GM18508 (cell line): ENCODE measurements at regions not wholly inside any gene's neighbourhood (a gene's known extent, or its start where the extent isn't known, plus 50 kb on each side); places are given as distances from the start of the nearest gene placed in this dataset.

Source experiments
- ATAC-seq: cut with Tn5 transposase; IDR thresholded peaks from one replicate; pipeline ENCODE4 v1.9.1; 2021; ENCODE audit warnings: moderate number of reproducible peaks; ENCODE audit not compliant: insufficient read depth, unreplicated experiment

- ATAC-seq, result no peak
Observed at GRCh38 chr3:178270838-178271237, 265.4 kb upstream of the KCNMB2 start.

GRCh38 chr3:178271740-178272387 is 264.4 kb upstream of the KCNMB2 start:
- no peak for ATAC-seq

DNA sequence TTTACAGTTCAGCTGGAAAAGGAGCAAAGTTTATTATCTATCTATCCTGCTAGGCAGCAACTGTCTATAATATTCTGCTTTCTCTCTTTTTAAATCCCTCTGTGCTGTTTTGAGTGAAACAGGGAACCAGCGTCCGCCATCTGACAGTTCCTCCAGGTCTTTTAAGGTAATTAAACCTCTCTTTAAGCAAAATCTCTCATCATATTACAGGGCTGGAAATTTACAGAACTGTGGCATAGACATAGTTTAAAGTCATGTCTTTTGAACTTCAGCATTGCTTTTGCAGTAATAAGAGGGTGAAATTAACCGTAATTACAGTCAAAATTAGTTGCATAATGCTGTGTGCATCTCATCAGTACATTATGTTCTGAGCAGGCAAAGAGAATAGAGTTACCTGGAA is 263.4 kb upstream of the KCNMB2 start:
- ATAC-seq, result no peak

GRCh38 chr3:178274711-178275110 is 261.5 kb upstream of the KCNMB2 start:
- no peak for ATAC-seq

GRCh38 chr3:178275311-178275710 is 260.9 kb upstream of the KCNMB2 start:
- ATAC-seq, result no peak

GRCh38 chr3:178275793-178276192 is 260.4 kb upstream of the KCNMB2 start:
- no peak for ATAC-seq

GRCh38 chr3:178277605-178278004 is 258.6 kb upstream of the KCNMB2 start:
- no peak for ATAC-seq

DNA sequence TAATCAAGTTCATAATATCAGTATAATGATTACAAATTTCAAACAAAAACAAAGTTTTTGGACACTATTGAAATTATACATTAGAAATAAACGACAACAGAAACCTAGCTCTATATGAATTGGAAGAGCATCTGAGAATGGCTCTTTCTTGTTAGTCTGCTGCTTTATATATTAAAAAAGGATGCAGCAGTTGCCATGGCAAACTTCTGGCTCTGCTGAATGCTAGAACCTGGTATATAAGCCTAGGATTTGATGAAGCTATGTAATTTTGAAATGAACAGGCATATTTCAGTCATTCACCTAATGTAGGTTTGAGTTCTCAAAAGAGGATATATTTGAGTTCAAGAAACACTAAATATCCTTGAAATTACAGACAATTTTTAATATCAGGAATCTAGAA is 252.7 kb upstream of the KCNMB2 start:
- no peak for ATAC-seq

GRCh38 chr3:178284181-178284580 is 252.1 kb upstream of the KCNMB2 start:
- no peak for ATAC-seq

DNA sequence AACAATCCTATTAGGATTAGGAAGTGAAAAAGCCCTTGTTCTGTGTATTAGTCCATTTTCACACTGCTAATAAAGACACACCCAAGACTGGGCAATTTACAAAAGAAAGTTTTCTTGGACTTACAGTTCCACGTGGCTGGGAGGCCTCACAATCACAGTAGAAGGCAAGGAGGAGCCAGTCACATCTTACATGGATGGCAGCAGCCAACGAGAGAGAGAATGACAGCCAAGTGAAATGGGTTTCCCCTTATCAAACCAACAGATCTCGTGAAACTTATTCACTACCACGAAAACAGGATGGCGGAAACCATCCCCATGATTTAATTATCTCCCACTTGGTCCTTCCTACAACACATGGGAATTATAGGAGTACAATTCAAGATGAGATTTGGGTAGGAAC is 248.2 kb upstream of the KCNMB2 start:
- no peak for ATAC-seq

GRCh38 chr3:178289544-178290160 is 246.6 kb upstream of the KCNMB2 start:
- no peak for ATAC-seq

DNA sequence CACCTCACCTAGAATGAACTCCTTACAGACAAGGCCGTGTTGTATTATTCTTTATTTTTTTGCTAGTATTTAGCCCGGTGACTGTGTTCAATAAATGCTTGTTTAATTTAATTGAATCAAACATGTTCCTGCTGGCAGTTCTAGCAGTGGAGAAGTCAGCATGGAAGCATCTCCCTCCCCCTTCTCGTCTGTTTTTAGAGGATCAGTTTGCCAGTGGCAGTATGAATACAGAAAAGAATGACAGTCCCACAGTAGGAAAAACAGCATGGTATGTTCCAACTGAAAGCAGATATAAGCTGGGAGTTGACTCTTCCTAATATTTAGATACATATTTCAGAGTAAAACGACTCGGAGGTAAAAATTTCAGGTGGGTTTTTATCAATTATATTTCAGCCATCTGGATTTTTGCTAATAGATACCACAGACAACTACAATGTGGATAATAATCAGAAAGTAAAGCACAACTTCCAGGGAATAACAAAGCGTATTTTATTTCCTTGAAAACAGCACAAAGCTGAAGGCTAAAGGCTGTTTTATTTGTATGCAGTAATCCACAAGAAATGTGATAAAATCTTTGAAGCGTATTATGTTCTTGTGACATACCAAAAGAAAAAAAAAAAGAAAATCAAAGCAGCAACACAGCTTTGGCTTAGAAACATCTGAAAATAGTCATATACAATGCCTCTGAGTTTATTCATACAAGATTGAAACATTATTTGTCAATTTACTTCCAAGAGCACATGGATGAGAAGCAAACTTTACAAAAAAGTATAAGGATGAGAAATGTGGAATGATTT is 244.5 kb upstream of the KCNMB2 start:
- no peak for ATAC-seq

GRCh38 chr3:178295292-178295912 is 240.8 kb upstream of the KCNMB2 start:
- no peak for ATAC-seq

DNA sequence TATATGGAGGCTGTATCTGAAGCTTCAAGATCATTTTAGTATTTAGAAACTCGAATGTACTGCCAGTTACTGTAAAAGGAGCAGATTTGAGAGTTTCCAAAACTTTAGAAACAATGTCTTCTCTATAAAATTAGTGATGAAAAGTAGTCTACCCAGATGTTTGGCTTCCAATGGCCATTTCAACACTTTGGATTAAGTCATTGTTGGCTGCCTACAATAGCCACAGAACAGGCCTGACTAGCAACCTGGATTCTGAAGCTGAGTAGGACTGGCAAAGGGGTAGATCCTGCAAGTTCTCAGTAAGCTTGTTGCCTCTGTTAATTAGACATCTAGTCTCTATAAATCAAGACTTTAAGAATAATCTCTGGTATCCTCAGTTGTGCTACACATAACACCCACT is 239.0 kb upstream of the KCNMB2 start:
- ATAC-seq, result no peak

GRCh38 chr3:178297740-178298139 is 238.5 kb upstream of the KCNMB2 start:
- no peak for ATAC-seq

DNA sequence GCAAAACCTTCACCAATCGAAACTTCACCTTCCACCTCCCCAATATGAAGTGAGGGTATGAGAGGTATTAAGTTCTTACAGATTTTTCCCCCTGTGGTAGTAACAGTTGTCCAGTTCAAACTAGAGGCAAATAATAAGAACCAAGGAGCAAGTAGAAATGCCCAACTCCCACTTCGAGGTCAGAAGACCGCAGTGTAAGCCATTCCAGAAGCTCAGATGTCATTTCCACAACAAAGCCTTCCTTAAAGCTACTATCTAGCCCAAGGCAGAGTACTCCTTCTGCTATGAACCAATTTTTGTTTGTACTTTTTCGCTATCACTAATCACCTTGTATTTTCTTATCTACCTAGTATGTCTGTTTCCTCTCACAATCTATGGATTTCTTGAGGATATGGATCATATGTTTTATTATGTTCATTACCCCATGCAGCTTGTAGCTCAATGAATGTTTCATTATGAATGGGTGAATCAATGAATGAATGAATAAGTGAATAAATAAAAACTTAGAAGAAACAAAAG is 235.7 kb upstream of the KCNMB2 start:
- ATAC-seq, result no peak

DNA sequence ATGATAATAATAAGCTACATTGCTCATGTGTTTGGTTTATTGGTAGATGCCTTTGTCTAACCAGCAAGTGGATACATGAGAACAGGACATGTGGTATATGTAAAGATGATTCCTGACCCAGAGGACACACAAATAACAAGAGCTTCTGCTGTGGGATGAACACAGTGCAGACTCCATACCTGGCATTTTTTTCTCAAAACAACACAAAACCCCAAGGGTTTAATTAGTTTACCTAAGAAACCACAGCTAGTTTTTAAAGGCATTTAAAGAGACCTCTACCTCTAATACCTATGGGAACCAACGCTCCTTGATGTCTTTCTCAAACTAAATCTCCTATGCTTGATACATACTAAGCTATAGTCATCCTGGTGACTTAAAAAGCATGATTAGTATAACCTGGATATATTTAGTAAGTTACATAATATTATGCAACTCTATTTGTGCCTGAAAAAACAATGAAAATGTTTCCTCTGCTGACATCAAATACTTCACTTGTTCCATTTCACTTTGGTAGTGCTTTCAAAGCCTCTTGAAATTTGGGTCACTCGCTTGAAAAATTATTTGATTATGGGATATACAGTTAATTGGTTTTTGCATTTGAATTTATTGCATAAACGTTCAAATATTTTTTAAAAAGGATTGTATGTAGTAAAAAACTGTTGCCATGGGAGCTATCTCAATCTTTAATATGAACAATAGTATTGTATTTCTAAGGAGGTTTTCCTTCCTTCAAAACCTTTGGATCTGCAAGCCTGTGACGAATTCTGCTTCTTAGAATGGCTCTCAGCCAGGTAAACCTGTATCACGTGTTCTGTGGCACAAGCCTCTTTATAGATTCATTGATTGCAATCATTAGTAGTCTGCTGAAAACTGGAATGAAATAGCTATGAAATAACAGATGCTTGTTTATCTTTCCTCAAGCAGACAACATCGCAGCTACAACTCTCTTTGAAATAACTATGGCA is 233.0 kb upstream of the KCNMB2 start:
- ATAC-seq, result no peak

DNA sequence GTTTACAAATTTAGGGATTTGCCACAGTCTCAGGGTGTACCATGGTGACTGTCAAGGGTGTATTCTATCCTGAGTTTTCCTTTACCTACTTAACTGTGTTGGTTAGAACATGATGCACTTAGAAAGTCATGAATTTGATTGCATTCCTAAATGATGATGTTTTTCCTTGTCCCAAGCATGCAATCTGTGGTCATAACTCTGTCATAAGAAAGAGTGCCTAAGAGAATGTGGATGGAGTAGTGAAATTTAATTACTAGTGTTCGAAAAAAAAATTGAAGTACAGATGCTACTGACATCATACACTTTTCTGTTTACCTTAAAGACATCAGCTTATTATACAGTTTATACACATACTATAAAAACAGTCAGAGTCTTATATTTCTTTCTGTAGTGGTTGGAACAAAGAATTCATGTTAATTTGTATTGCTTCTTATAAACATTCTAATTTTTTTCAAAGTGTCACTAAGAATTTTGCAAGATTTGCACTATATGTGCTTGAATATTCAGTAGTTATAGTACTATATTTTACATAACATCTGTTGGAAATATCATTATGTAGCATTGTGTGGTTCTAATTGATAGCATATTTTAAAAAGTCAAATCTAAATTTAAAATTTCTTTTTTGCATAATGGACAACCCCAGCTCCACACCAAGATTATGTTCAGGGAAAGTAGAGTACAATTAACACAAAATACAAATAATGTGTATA is 231.3 kb upstream of the KCNMB2 start:
- no peak for ATAC-seq

GRCh38 chr3:178306432-178307115 is 229.7 kb upstream of the KCNMB2 start:
- ATAC-seq, result no peak
